A673 (cell line): ENCODE measurements at regions not wholly inside any gene's neighbourhood (a gene's known extent, or its start where the extent isn't known, plus 50 kb on each side); places are given as distances from the start of the nearest gene placed in this dataset.

Experiments used
- CTCF ChIP-seq: fragments of 300-800, 200-600 bp; sonication (generic); conservative IDR thresholded peaks from 2 replicates; pipeline ENCODE4 v1.5.1; 2017; ENCODE audit warnings: low read depth, mild to moderate bottlenecking, antibody characterized with exemption, low read length, moderate library complexity, mixed read lengths
- EZH2 ChIP-seq: fragments of 200-600 bp; sonication (generic); IDR thresholded peaks from 2 replicates; pipeline ENCODE4 v1.6.1; 2017; ENCODE audit warnings: borderline replicate concordance, low read depth, mild to moderate bottlenecking, mixed read lengths, antibody characterized with exemption, low read length; ENCODE audit not compliant: poor library complexity, severe bottlenecking

GRCh38 chr10:105981679-105982078 is 1182.8 kb downstream of the SORCS1 start:
- TF ChIP-seq CTCF (no peak), EZH2 (no peak)
